ENCODE measurements at regions not wholly inside any gene's neighbourhood (a gene's known extent, or its start where the extent isn't known, plus 50 kb on each side); places are given as distances from the start of the nearest gene placed in this dataset.
"Not testable (repeated sequence)": the region's sequence is repeated elsewhere in the genome, so short reads cannot be mapped to it uniquely, and the experiment has no call there.

- DNase-seq (ENCODE audit: low spot score) = not testable (repeated sequence)
Measured at GRCh38 chr19:20292520-20292919, 125.5 kb downstream of the ZNF486 start.

GRCh38 chr19:20289186-20289585 is 122.2 kb downstream of the ZNF486 start:
- DNase-seq (ENCODE audit: low spot score) = no peak

- peak; percentile 60 for DNase-seq (ENCODE audit: low spot score)
Measured at GRCh38 chr19:20287070-20287469, 120.1 kb downstream of the ZNF486 start.

- DNase-seq (ENCODE audit: low spot score) = not testable (repeated sequence)
Measured at GRCh38 chr19:20285876-20286275, 118.9 kb downstream of the ZNF486 start.

- peak; percentile 83 for DNase-seq (ENCODE audit: low spot score)
Measured at GRCh38 chr19:20279516-20279915, 112.5 kb downstream of the ZNF486 start.

- no peak for DNase-seq (ENCODE audit: low spot score)
Measured at GRCh38 chr19:20278342-20278741, 111.3 kb downstream of the ZNF486 start.

- not testable (repeated sequence) for DNase-seq (ENCODE audit: low spot score)
Measured at GRCh38 chr19:20276732-20277082, 109.7 kb downstream of the ZNF486 start.

GRCh38 chr19:20276011-20276731 is 109.2 kb downstream of the ZNF486 start:
- DNase-seq (ENCODE audit: low spot score) = no peak

- no peak for DNase-seq (ENCODE audit: low spot score)
Measured at GRCh38 chr19:20273951-20274570, 107.0 kb downstream of the ZNF486 start.

- no peak for DNase-seq (ENCODE audit: low spot score)
Measured at GRCh38 chr19:20273376-20273775, 106.4 kb downstream of the ZNF486 start.

- DNase-seq (ENCODE audit: low spot score) = not testable (repeated sequence)
Measured at GRCh38 chr19:20272627-20273010, 105.6 kb downstream of the ZNF486 start.

GRCh38 chr19:20271927-20272626 is 105.1 kb downstream of the ZNF486 start:
- not testable (repeated sequence) for DNase-seq (ENCODE audit: low spot score)

GRCh38 chr19:20271215-20271926 is 104.4 kb downstream of the ZNF486 start:
- DNase-seq (ENCODE audit: low spot score) = no peak

- DNase-seq (ENCODE audit: low spot score) = no peak
Measured at GRCh38 chr19:20269461-20269860, 102.4 kb downstream of the ZNF486 start.

GRCh38 chr19:20261513-20261912 is 94.5 kb downstream of the ZNF486 start:
- not testable (repeated sequence) for DNase-seq (ENCODE audit: low spot score)

- DNase-seq (ENCODE audit: low spot score) = not testable (repeated sequence)
Measured at GRCh38 chr19:20260738-20261137, 93.7 kb downstream of the ZNF486 start.

GRCh38 chr19:20259615-20260014 is 92.6 kb downstream of the ZNF486 start:
- no peak for DNase-seq (ENCODE audit: low spot score)

GRCh38 chr19:20256606-20257005 is 89.6 kb downstream of the ZNF486 start:
- no peak for DNase-seq (ENCODE audit: low spot score)

GRCh38 chr19:20254121-20254520 is 87.1 kb downstream of the ZNF486 start:
- no peak for DNase-seq (ENCODE audit: low spot score)

- no peak for DNase-seq (ENCODE audit: low spot score)
Measured at GRCh38 chr19:20252613-20253012, 85.6 kb downstream of the ZNF486 start.

- no peak for DNase-seq (ENCODE audit: low spot score)
Measured at GRCh38 chr19:20250627-20251026, 83.6 kb downstream of the ZNF486 start.

- no peak for DNase-seq (ENCODE audit: low spot score)
Measured at GRCh38 chr19:20250121-20250520, 83.1 kb downstream of the ZNF486 start.

All from putamen (tissue), 1 donor.